Erythroblast (primary cell): ENCODE measurements at regions not wholly inside any gene's neighbourhood (a gene's known extent, or its start where the extent isn't known, plus 50 kb on each side); places are given as distances from the start of the nearest gene placed in this dataset.

Source experiments
- GATA1 ChIP-seq: IDR thresholded peaks from 2 replicates; pipeline ENCODE4 v1.6.1; 2011; ENCODE audit warnings: low read depth, mild to moderate bottlenecking, control low read depth, low read length, moderate library complexity
- POLR2A ChIP-seq: IDR thresholded peaks from 2 replicates; pipeline ENCODE4 v1.6.1; 2011; ENCODE audit warnings: mild to moderate bottlenecking, low read length

DNA sequence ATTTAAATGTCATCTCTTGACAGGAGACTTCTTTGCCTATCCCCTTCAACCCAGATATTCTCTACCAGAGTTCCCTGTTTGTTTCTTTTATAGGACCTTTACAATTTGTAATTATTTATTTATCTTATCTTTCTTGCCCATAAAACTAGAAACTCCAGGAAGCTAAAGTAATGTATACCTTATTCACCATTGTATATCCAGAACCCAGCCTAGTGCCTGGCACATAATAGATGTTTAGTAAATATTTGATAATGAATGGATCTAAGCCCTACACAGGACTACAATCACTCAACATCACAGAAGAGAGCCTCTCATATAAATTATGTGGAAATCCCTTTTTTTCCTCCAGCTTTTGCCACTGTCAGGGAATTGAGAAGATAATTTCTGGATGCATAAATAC, 125.6 kb upstream of the CNOT2 start:
- TF ChIP-seq POLR2A: no peak
- no peak for TF ChIP-seq GATA1
